NCI-H1048 (cell line): ENCODE measurements at regions not wholly inside any gene's neighbourhood (a gene's known extent, or its start where the extent isn't known, plus 50 kb on each side); places are given as distances from the start of the nearest gene placed in this dataset.
"Not testable (repeated sequence)": the region's sequence is repeated elsewhere in the genome, so short reads cannot be mapped to it uniquely, and the experiment has no call there.

Experiments
- DNase-seq: peaks from one replicate; lab custom pipeline; 2025; lab: John Stamatoyannopoulos, UW

DNA sequence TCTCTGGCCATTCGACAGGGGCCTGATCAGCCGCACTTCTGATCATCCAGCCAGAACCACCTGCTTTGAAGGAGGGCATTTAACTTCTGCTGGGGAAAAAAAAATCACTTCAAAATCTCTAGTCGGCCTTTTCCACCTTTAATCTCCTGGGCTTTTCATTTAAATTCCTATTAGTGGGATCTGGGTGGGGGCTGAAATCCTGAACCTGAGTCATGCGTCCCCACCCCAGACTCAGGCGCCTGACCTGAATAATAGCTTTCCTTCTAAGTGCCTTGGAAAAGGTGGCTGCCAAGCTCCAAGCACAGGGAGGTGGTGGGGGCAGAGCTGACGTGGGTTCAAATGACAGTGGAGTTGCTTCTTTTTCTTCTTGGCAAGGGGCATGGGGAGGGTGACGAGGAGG lies 246.0 kb upstream of the EXOC2 start:
- DNase-seq = no peak

- no peak for DNase-seq
These were observed 245.4 kb upstream of the EXOC2 start for GRCh38 chr6:938271-938905.

DNA sequence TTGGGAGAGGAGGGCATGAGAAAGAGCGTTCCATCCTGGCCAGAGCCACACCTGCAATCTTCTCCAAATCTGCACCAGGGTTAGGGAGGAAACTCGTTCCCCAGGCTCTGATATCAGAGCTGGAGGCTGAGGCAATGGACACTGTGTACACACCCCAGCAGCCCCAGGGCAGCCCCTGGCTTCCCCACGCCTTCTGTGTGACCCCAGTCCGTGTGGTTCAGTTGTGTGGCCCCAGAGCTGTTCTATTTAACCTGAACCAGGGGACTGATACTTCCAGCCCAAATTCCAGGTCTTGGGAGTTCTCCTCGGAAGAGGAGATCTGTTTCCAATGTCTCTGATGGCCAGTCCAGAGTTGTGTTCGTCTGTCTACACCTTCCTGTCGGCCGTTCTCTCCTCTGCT lies 242.6 kb upstream of the EXOC2 start:
- no peak for DNase-seq

- no peak for DNase-seq
These were observed 241.7 kb upstream of the EXOC2 start for GRCh38 chr6:934686-935085.

- DNase-seq = not testable (repeated sequence)
These were observed 239.0 kb upstream of the EXOC2 start for GRCh38 chr6:931919-932318.

- no peak for DNase-seq
These were observed 234.2 kb upstream of the EXOC2 start for GRCh38 chr6:927157-927556.

DNA sequence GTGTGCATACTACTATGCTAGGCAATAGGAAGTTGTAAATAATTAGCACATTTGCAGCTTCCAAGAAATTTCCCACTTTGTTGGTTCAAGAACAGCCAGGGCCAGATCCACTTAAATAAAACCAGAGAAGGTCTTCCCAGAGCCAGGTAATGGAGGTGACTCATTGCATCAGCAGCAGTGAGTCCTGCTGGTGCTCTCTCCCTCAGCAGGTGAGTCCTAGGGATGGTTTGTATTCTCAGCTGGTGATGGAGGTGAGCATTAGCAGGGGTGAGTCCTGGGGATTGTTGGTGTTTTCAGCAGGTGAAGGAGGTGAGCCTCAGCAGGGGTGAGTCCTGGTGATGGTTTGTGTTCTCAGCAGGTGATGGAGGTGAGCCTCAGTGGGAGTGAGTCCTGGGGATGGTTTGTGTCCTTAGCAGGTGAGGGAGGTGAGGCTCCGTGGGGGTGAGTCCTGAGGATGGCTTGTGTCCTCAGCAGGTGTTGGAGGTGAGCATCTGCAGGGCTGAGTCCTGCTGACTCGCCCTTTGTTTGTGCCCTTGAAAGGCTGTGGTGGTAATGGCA lies 232.8 kb upstream of the EXOC2 start:
- no peak for DNase-seq

- DNase-seq = no peak
These were observed 231.7 kb upstream of the EXOC2 start for GRCh38 chr6:924661-925060.

GRCh38 chr6:921400-921799 lies 228.5 kb upstream of the EXOC2 start:
- no peak for DNase-seq

- no peak for DNase-seq
These were observed 227.6 kb upstream of the EXOC2 start for GRCh38 chr6:920512-920911.

GRCh38 chr6:919500-919899 lies 226.6 kb upstream of the EXOC2 start:
- DNase-seq = no peak

GRCh38 chr6:917939-918338 lies 225.0 kb upstream of the EXOC2 start:
- DNase-seq = no peak

DNA sequence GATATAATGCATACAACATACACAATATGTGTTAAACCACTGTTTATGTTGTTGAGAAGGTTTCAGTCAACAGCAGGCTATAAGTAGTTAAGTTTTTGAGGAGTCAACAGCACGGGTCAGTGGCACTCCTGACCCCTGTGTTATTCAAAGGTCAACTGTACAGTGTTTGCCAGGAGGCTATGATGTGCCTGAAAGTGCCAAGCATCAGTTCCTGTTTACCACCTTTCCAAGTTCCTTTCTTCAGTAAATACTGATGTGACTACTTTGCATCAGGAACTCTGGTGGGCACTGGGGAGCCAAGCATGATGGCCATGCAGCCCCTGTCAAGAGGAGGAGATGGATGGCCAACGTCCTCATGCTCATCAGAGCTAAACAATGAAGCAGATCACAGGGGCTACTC lies 224.4 kb upstream of the EXOC2 start:
- DNase-seq = no peak

GRCh38 chr6:916131-916530 lies 223.2 kb upstream of the EXOC2 start:
- DNase-seq = no peak

DNA sequence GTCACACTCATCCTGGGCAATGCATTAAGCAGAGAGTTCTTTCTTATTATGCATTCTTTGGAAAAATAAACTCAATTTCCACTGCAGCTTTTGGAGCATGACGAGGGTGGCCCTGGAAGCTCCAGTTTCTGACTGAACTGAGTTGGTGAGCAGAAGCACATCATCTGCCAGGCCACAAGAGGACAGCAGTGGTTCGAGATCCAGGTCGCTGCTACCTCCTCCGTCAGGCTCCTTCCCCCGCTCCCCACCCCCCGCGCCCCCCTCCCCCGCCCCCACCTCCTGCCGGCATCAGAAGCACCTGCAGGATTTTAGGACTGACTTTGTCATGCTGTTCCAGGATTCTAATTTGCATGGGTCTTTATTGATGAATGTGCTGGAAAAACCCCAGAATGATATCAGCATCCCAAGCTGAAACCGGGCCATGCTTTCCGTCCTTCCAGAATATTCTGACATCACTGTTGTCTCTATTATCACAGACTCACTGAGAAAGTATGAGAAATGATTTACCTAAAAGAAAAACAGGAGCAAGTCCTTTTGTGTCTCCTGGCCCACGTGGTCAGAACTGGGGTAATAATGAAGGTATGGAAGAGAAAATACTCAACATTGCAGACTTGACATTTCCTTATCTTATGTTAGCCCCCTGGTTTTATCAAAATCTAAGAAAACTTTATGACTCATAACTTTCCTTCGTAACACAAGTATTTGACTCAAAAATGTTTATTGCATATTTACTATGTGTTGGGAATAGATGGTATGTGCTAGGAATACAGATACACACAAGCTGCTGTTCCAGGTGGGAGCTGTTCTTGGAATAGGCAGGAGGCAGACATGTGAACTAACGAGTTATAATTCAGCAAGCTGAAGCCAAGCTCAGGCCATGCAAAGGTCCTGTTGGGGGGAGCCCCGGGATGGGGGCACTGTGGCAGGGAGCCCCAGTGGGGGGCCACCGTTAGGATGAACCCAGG lies 220.2 kb upstream of the EXOC2 start:
- no peak for DNase-seq

- no peak for DNase-seq
These were observed 215.0 kb upstream of the EXOC2 start for GRCh38 chr6:907928-908327.

DNA sequence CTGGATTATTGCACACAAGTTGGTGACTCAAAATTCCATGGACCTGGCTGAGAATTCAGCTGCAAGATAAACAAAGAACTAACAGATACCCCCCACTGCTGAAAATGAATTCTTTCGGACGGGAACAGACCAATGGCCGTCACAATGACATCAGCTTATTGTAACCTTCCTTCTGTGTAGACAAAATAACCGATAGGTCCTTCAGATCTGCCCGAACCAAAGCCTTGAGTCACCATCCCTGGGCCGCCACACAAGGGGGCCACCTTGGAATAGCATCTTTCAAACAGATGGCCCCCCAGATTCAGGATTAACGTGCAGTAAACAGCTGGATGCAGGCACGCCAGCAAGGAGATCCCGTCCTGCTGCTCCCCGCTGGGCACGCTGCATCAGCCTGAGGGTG lies 214.0 kb upstream of the EXOC2 start:
- no peak for DNase-seq

DNA sequence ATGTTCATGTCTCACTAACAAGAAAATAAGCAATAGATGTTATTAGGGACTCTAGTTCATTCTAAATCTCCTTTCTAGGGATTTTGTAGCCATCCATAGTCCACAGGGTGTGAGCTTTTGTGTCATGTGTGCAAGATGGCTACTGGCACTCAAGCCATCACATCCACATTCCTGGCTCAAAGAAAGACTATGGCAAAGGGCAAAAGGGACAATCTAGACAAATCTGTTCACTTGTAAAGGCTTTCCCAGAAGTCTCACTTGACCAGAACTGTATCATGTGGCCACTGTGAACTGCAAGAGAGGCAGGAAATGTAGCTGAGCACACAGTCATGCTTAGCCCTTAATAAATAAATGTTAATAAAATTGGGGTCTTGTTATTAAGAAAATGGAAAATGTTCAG lies 212.6 kb upstream of the EXOC2 start:
- no peak for DNase-seq

DNA sequence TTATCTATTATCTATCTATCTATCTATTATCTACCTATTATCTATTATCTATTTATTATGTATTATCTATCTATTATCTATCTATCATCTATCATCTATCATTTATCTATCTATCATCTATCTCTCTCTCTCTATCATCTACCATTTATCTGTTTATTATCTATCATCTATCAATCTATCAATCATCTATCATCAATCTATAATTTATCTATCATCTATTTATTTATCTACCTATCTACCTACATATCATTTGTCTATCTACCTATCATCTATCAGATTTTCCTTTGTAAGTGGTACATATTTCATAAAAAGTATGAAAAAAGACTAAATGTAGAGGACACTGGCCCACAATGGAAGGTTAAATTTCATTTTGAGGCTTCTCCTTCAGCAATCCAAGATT lies 212.1 kb upstream of the EXOC2 start:
- DNase-seq = no peak

- no peak for DNase-seq
These were observed 210.8 kb upstream of the EXOC2 start for GRCh38 chr6:903761-904160.

DNA sequence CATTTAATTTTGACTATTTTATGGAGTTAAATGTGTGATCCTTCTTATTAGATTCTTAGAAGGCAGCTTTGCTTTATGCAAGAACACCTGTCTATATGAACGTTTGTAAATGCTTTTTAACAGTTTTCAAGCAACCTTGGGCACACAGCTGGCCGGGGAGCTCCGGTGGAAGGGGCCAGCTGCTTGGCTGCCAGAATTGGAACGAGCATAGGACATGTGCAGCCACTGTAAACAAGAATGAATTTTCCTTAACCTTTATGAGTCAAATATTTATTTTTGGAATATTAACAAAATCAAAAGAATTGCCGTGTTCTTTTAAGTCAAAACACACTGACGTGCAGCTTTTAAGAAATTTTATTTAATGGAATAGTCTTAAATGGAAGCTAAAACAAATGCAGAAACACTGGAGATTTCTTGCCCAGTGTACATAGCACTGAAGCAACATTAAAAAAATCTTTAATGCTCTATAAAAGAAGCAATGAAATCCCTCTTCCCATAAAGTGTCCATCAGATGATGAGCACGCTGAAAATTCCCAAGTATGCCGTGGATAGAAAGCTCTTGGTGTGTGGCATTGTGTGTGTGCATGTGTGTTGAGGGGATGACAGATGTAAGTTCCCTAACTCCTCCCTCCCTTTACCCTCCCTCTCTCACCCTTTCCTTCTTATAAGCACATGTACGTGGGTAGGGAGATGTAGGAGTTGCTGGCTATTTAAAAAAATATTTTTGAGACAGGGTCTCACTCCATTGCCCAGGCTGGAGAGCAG lies 208.9 kb upstream of the EXOC2 start:
- no peak for DNase-seq
